HL-60 (cell line): ENCODE measurements at regions not wholly inside any gene's neighbourhood (a gene's known extent, or its start where the extent isn't known, plus 50 kb on each side); places are given as distances from the start of the nearest gene placed in this dataset.

Source experiments
- DNase-seq, 2 experiments: peaks; one replicate each; pipeline ENCODE4 v3.0.0-alpha.2; 2010 to 2020; ENCODE audit warnings: low read depth in 1 of 2, low spot score in 1 of 2
- H3K27ac ChIP-seq: fragments of 250-450 bp; sonication (Bioruptor Pico); replicated peaks from 2 replicates; pipeline ENCODE4 v1.5.1; 2020; ENCODE audit warnings: mild to moderate bottlenecking, moderate library complexity
- H3K27me3 ChIP-seq: fragments of 250-450 bp; sonication (Bioruptor Pico); 2 replicates; pipeline ENCODE4 v1.5.1; 2021; ENCODE audit warnings: mild to moderate bottlenecking, moderate library complexity; ENCODE audit not compliant: insufficient read depth, poor library complexity, severe bottlenecking
- H3K4me3 ChIP-seq: replicated peaks from 2 replicates; pipeline ENCODE4 v1.5.1; 2011; ENCODE audit warnings: mild to moderate bottlenecking, control low read depth, low read length; ENCODE audit not compliant: insufficient read depth
- CTCF ChIP-seq: IDR thresholded peaks from one replicate; pipeline ENCODE4 v1.5.1; 2011; ENCODE audit warnings: low read length, control low read depth, inconsistent platforms; ENCODE audit not compliant: insufficient read depth
- GABPA ChIP-seq: IDR thresholded peaks from 2 replicates; pipeline ENCODE4 v1.6.1; 2012; ENCODE audit warnings: low read depth
- POLR2AphosphoS5 ChIP-seq: IDR thresholded peaks from 2 replicates; pipeline ENCODE4 v1.6.1; 2012; ENCODE audit warnings: low read depth
- REST ChIP-seq: IDR thresholded peaks from 2 replicates; pipeline ENCODE4 v1.6.1; 2012; ENCODE audit warnings: low read depth; ENCODE audit not compliant: insufficient replicate concordance
- SPI1 ChIP-seq: IDR thresholded peaks from 2 replicates; pipeline ENCODE4 v1.6.1; 2012; ENCODE audit warnings: low read depth, mild to moderate bottlenecking, borderline replicate concordance

- no peak for TF ChIP-seq POLR2AphosphoS5
- TF ChIP-seq GABPA: no peak
- TF ChIP-seq CTCF: no peak
- TF ChIP-seq SPI1: no peak
- no peak for TF ChIP-seq REST
- DNase-seq: no peak
- Histone ChIP-seq H3K4me3 (no peak overlapping the region), H3K27me3 (no peaks in the 10 kb centered on the region), H3K27ac (no peak overlapping the region)
Observed at GRCh38 chr4:186441502-186441901, 113.9 kb downstream of the MTNR1A start.

GRCh38 chr4:186428481-186428880, 126.9 kb downstream of the MTNR1A start:
- Histone ChIP-seq H3K4me3 (no peak overlapping the region), H3K27me3 (no peaks in the 10 kb centered on the region), H3K27ac (no peak overlapping the region)
- DNase-seq: no peak
- TF ChIP-seq SPI1 (no peak), CTCF (no peak)

GRCh38 chr4:186424745-186425144, 130.6 kb downstream of the MTNR1A start:
- TF ChIP-seq REST (no peak), CTCF (no peak), SPI1 (no peak), GABPA (no peak), POLR2AphosphoS5 (no peak)
- no peak for DNase-seq
- Histone ChIP-seq H3K27ac (no peak overlapping the region), H3K27me3 (no peaks in the 10 kb centered on the region), H3K4me3 (no peak overlapping the region)

- TF ChIP-seq GABPA: no peak
- no peak for TF ChIP-seq REST
- TF ChIP-seq POLR2AphosphoS5: no peak
- no peak for TF ChIP-seq SPI1
- TF ChIP-seq CTCF: no peak
- H3K27me3 ChIP-seq: no peaks in the 10 kb centered on the region
- no peak overlapping the region for H3K27ac ChIP-seq
- DNase-seq: no peak
- H3K4me3 ChIP-seq: no peak overlapping the region
Observed at GRCh38 chr4:186422296-186422695, 133.1 kb downstream of the MTNR1A start.
